ENCODE measurements at regions not wholly inside any gene's neighbourhood (a gene's known extent, or its start where the extent isn't known, plus 50 kb on each side); places are given as distances from the start of the nearest gene placed in this dataset.

- DNase-seq (ENCODE audit: low read depth in 3 of 3): no peak
Measured at GRCh38 chr14:38150075-38150474, 57.6 kb upstream of the SSTR1 start.
